HG03097 (cell line): ENCODE measurements at regions not wholly inside any gene's neighbourhood (a gene's known extent, or its start where the extent isn't known, plus 50 kb on each side); places are given as distances from the start of the nearest gene placed in this dataset.
"Not testable (repeated sequence)": the region's sequence is repeated elsewhere in the genome, so short reads cannot be mapped to it uniquely, and the experiment has no call there.

Experiments
- ATAC-seq: cut with Tn5 transposase; IDR thresholded peaks from one replicate; pipeline ENCODE4 v1.9.1; 2021; ENCODE audit not compliant: unreplicated experiment, low FRiP score

GRCh38 chr9:39663020-39663419 lies 307.6 kb downstream of the SPATA31A1 start:
- ATAC-seq = not testable (repeated sequence)

- ATAC-seq = peak; percentile 83
Observed at GRCh38 chr9:39663713-39664112, 308.2 kb downstream of the SPATA31A1 start.

- ATAC-seq = not testable (repeated sequence)
Observed at GRCh38 chr9:39665020-39665419, 309.6 kb downstream of the SPATA31A1 start.

- ATAC-seq = not testable (repeated sequence)
Observed at GRCh38 chr9:39674437-39675210, 319.2 kb downstream of the SPATA31A1 start.

GRCh38 chr9:39675211-39675553 lies 319.7 kb downstream of the SPATA31A1 start:
- not testable (repeated sequence) for ATAC-seq

- ATAC-seq = not testable (repeated sequence)
Observed at GRCh38 chr9:39678534-39679263, 323.2 kb downstream of the SPATA31A1 start.

GRCh38 chr9:39680694-39681401 lies 325.4 kb downstream of the SPATA31A1 start:
- ATAC-seq = not testable (repeated sequence)

- not testable (repeated sequence) for ATAC-seq
Observed at GRCh38 chr9:39728862-39729261, 373.4 kb downstream of the SPATA31A1 start.

- not testable (repeated sequence) for ATAC-seq
Observed at GRCh38 chr9:39744898-39745297, 389.4 kb downstream of the SPATA31A1 start.

- not testable (repeated sequence) for ATAC-seq
Observed at GRCh38 chr9:39775570-39775969, 420.1 kb downstream of the SPATA31A1 start.

- peak; percentile 98 for ATAC-seq
Observed at GRCh38 chr9:39791356-39791755, 435.9 kb downstream of the SPATA31A1 start.

- not testable (repeated sequence) for ATAC-seq
Observed at GRCh38 chr9:39797935-39798334, 442.5 kb downstream of the SPATA31A1 start.

GRCh38 chr9:39799252-39799651 lies 443.8 kb downstream of the SPATA31A1 start:
- not testable (repeated sequence) for ATAC-seq

GRCh38 chr9:39802561-39802960 lies 447.1 kb downstream of the SPATA31A1 start:
- not testable (repeated sequence) for ATAC-seq

- ATAC-seq = peak; percentile 80
Observed at GRCh38 chr9:39809401-39810226, 454.1 kb downstream of the SPATA31A1 start.

- ATAC-seq = not testable (repeated sequence)
Observed at GRCh38 chr9:39810401-39810800, 454.9 kb downstream of the SPATA31A1 start.

GRCh38 chr9:39811615-39812014 lies 456.1 kb downstream of the SPATA31A1 start:
- ATAC-seq = not testable (repeated sequence)

GRCh38 chr9:39828457-39828856 lies 473.0 kb downstream of the SPATA31A1 start:
- ATAC-seq = not testable (repeated sequence)
